HG02642 (cell line): ENCODE measurements at regions not wholly inside any gene's neighbourhood (a gene's known extent, or its start where the extent isn't known, plus 50 kb on each side); places are given as distances from the start of the nearest gene placed in this dataset.

Experiments used
- ATAC-seq: cut with Tn5 transposase; IDR thresholded peaks from one replicate; pipeline ENCODE4 v1.9.1; 2021; ENCODE audit warnings: mild to moderate bottlenecking; ENCODE audit not compliant: unreplicated experiment, poor library complexity

DNA sequence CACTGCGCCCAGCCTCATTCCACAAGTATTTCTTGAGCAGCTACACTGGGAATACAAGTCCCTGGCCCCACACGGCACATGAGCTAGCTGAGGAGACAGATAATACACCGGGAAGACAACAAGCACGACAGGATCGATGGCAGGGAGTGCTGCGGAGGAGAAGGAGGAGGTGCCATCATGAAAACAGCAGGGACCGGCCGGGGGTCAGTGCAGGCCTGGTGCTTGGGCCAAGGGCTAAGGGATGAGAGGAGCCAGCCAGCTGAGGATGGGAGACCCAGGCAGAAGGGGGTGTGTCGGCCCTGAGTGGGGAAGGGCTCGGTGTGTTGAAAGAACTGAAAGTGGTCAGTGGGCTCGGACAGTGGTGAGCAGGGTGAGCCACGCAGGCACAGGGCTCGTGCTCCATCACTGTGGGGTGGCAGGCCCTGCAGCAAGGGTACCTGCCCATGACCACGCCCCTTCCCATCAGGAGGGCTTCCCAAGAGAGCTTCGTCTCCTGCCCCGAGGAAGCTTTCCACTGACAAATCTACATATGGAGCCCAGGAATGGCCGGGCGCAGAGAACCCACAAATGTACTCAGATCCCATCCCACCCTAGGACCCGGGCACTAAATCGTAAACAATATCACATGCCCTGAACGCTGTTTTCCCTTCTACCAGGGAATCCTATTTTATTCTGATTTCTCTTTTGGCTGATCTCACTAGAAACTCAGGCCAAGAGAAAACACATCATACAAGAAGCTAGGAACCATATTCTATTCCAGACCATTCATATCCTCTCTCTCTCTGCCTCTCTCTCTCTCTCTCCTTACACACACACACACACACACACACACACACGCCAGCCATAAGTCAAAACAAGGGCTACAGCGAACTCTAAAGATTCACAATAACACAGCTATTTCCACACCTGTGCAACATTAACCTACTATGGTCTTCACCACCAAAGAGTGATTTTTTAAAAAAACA lies 50.7 kb upstream of the TNRC6C start:
- no peak for ATAC-seq

DNA sequence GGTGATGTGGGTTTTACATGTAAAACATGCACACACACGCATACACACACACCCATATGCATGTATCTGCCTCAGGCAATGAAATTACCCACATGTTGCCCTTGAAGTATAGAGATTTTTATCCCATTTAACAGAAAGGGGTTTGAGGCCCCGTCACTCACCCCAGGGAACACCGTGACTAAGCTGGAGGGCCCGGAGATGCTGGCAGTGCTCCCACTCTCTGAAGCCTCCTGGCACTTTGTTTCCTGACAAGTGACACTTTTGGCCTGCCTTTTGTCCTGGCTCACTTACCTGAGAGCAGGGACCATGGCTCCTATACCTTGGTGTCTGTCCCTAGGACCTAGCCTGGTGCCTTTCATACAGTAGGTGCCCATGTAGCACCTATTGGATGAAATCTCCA lies 50.0 kb upstream of the TNRC6C start:
- no peak for ATAC-seq
